Endothelial cell of umbilical vein (primary cell): ENCODE measurements at regions not wholly inside any gene's neighbourhood (a gene's known extent, or its start where the extent isn't known, plus 50 kb on each side); places are given as distances from the start of the nearest gene placed in this dataset.

Source experiments
- BruUV-seq: library from RNA; stranded (reverse); fragments of 400-500 nt; replicated peaks from 2 replicates; lab custom pipeline; 2021; lab: Mats Ljungman, UMichigan
- CTCF ChIA-PET: fragments of 300-600, 350-600 bp; sonication (Branson Sonifier 250); formaldehyde crosslinking; loops from one replicate; lab custom pipeline; 2021; ENCODE audit warnings: antibody characterized with exemption, inconsistent platforms; lab: Charles Lee
- POLR2A ChIA-PET: fragments of 300-600, 350-600 bp; sonication (Branson Sonifier 250); formaldehyde crosslinking; loops from one replicate; lab custom pipeline; 2021; ENCODE audit warnings: antibody characterized with exemption, inconsistent platforms; lab: Charles Lee
- DNase-seq: peaks from one replicate; pipeline ENCODE4 v3.0.0-alpha.2; 2011; ENCODE audit warnings: low read depth, low spot score
- FAIRE-seq: peaks from 2 replicates; lab custom pipeline; 2011; peaks lifted over from hg19 to GRCh38; lab: Jason Lieb, UNC
- H2AFZ ChIP-seq: 2 replicates; pipeline ENCODE4 v1.6.0; 2012; ENCODE audit warnings: low read depth, low read length, control low read depth, inconsistent platforms
- H3K27ac ChIP-seq: 2 replicates; pipeline ENCODE4 v1.5.1; 2011; ENCODE audit warnings: low read depth, mild to moderate bottlenecking, control low read depth, low read length, moderate library complexity; ENCODE audit not compliant: insufficient read depth
- H3K27me3 ChIP-seq, 2 experiments: 2 replicates each; pipeline versions ENCODE4 v1.6.0 to v1.6.1; 2011; ENCODE audit warnings: low read length in 2 of 2, mixed read lengths in 1 of 2; ENCODE audit not compliant: control insufficient read depth in 2 of 2, insufficient read depth in 2 of 2
- H3K36me3 ChIP-seq, 2 experiments: 2 replicates in 1 of 2; 3 replicates in 1 of 2; pipeline ENCODE4 v1.5.1; 2011; ENCODE audit warnings: low read length in 2 of 2, mild to moderate bottlenecking in 1 of 2, moderate library complexity in 1 of 2; ENCODE audit not compliant: control insufficient read depth in 2 of 2, insufficient read depth in 2 of 2; ENCODE audit errors: extremely low read depth in 1 of 2
- H3K4me1 ChIP-seq: 3 replicates; pipeline ENCODE4 v1.5.1; 2011; ENCODE audit warnings: mild to moderate bottlenecking, low read length; ENCODE audit not compliant: control insufficient read depth, insufficient read depth; ENCODE audit errors: extremely low read depth
- H3K4me2 ChIP-seq: 2 replicates; pipeline ENCODE4 v1.6.1; 2011; ENCODE audit warnings: low read length, control low read depth, mixed read lengths; ENCODE audit not compliant: insufficient read depth
- H3K4me3 ChIP-seq, 3 experiments: fragments of 200-600 bp in 1 of 3; sonication (generic), shearing (Covaris generic) in 1 of 3; replicated peaks in 1 of 3; 2 replicates each; pipeline ENCODE4 v1.5.1; 2011 to 2016; ENCODE audit warnings: control low read depth in 3 of 3, low read length in 3 of 3, mild to moderate bottlenecking in 2 of 3, inconsistent platforms in 1 of 3, low read depth in 1 of 3, moderate library complexity in 1 of 3; ENCODE audit not compliant: insufficient read depth in 1 of 3
- H3K79me2 ChIP-seq: 2 replicates; pipeline ENCODE4 v1.6.0; 2012; ENCODE audit warnings: low read length, inconsistent platforms; ENCODE audit not compliant: control insufficient read depth, insufficient read depth
- H3K9ac ChIP-seq: replicated peaks from 2 replicates; pipeline ENCODE3; 2011; ENCODE audit warnings: low read length, control low read depth; ENCODE audit not compliant: insufficient read depth; ENCODE audit errors: extremely low read depth
- H3K9me1 ChIP-seq: replicated peaks from 3 replicates; pipeline ENCODE4 v1.6.0; 2011; ENCODE audit warnings: mild to moderate bottlenecking, low read length; ENCODE audit not compliant: control insufficient read depth, insufficient read depth; ENCODE audit errors: extremely low read depth
- H3K9me3 ChIP-seq: replicated peaks from 2 replicates; pipeline ENCODE4 v1.5.1; 2012; ENCODE audit warnings: low read length, inconsistent platforms; ENCODE audit not compliant: control insufficient read depth, insufficient read depth
- H4K20me1 ChIP-seq: replicated peaks from 2 replicates; pipeline ENCODE3; 2011; ENCODE audit warnings: mild to moderate bottlenecking, low read length; ENCODE audit not compliant: control insufficient read depth, insufficient read depth; ENCODE audit errors: extremely low read depth
- CTCF ChIP-seq, 2 donors: IDR thresholded peaks; 1 replicate in 1 of 2; 2 replicates in 1 of 2; pipeline ENCODE4 v1.5.1; 2011; ENCODE audit warnings: low read length in 2 of 2, mild to moderate bottlenecking in 2 of 2, moderate library complexity in 2 of 2, control low read depth in 1 of 2, inconsistent platforms in 1 of 2, low read depth in 1 of 2; ENCODE audit not compliant: insufficient read depth in 1 of 2; ENCODE audit errors: extremely low read depth in 1 of 2
- EZH2 ChIP-seq: IDR thresholded peaks from 2 replicates; pipeline ENCODE4 v1.6.1; 2012; ENCODE audit warnings: borderline replicate concordance, low read depth, mild to moderate bottlenecking, moderate library complexity, low read length, inconsistent platforms; ENCODE audit not compliant: severe bottlenecking
- FOS ChIP-seq: IDR thresholded peaks from 2 replicates; pipeline ENCODE4 v1.6.1; 2011; ENCODE audit warnings: mild to moderate bottlenecking, low read length, moderate library complexity, borderline replicate concordance; ENCODE audit not compliant: insufficient read depth
- GATA2 ChIP-seq: IDR thresholded peaks from 2 replicates; pipeline ENCODE4 v1.7.0; 2011; ENCODE audit warnings: low read depth, mild to moderate bottlenecking, moderate library complexity, mixed read lengths, low read length; ENCODE audit not compliant: insufficient read length, insufficient read depth
- JUN ChIP-seq: IDR thresholded peaks from 2 replicates; pipeline ENCODE4 v1.6.1; 2011; ENCODE audit warnings: borderline replicate concordance, low read depth; ENCODE audit not compliant: insufficient read length, insufficient read depth
- MAX ChIP-seq: IDR thresholded peaks from 2 replicates; pipeline ENCODE4 v1.6.1; 2011; ENCODE audit not compliant: insufficient read depth, insufficient read length
- MYC ChIP-seq: IDR thresholded peaks from one replicate; pipeline ENCODE4 v1.6.1; 2011; ENCODE audit warnings: mild to moderate bottlenecking, low read depth, low read length
- POLR2A ChIP-seq: IDR thresholded peaks from 2 replicates; pipeline ENCODE4 v1.6.1; 2012; ENCODE audit warnings: low read depth, mild to moderate bottlenecking, control low read depth, low read length
- dilution Hi-C: fragments of 300-500 bp; cut with MboI; formaldehyde crosslinking; loops from one replicate; pipeline ENCODE4 v1.15.0; 2019; ENCODE audit warnings: low sequenced_read_pairs; ENCODE audit not compliant: extremely low pct_ligation_motif_present
- intact Hi-C: fragments of 100-400 bp; cut with micrococcal nuclease; formaldehyde crosslinking; loops from one replicate; pipeline ENCODE4 v1.10.0; 2022

- Histone ChIP-seq H3K9me1 (no peaks in the 10 kb centered on the region), H3K9ac (no peak overlapping the region), H4K20me1 (no peaks in the 10 kb centered on the region), H3K4me3 (no peak overlapping the region), H3K27me3 (no peaks in the 10 kb centered on the region), H3K4me2 (no peak overlapping the region), H3K4me1 (no peaks in the 10 kb centered on the region), H3K36me3 (no peaks in the 10 kb centered on the region), H3K9me3 (no peaks in the 10 kb centered on the region), H3K79me2 (no peaks in the 10 kb centered on the region), H2AFZ (no peak overlapping the region), H3K27ac (no peak overlapping the region)
- no peak for FAIRE-seq
- CTCF ChIA-PET: no interaction called here
- TF ChIP-seq FOS (no peak), JUN (no peak), CTCF (IDR thresholded peaks at IDR 0.05; ENCODE audit: extremely low read depth in 1 of 2, insufficient read depth in 1 of 2, low read depth in 1 of 2, low read length in 2 of 2) (no peak), GATA2 (no peak), POLR2A (no peak), MAX (no peak), EZH2 (no peak), MYC (no peak)
- dilution Hi-C loops: no loop called here
- POLR2A ChIA-PET: no interaction called here
- BruUV-seq: no TSS peak
- intact Hi-C loops: no loop called here
- DNase-seq: no peak
These were observed 176.3 kb upstream of the TNRC6C start for GRCh38 chr17:77782201-77782600.
